Pancreas (tissue), 10 donors: ENCODE measurements at regions not wholly inside any gene's neighbourhood (a gene's known extent, or its start where the extent isn't known, plus 50 kb on each side); places are given as distances from the start of the nearest gene placed in this dataset.

Source experiments
- ATAC-seq, 4 donors: fragments of 200-7000 bp; cut with Tn5 transposase; one replicate each; pipeline versions ENCODE4 v1.8.0 to v1.9.1; 2020; ENCODE audit warnings: mild to moderate bottlenecking in 4 of 4, moderate library complexity in 4 of 4
- DNase-seq, 6 donors: peaks; one replicate each; pipeline ENCODE4 v3.0.0-alpha.2; 2020
- FAIRE-seq: peaks from 2 replicates; lab custom pipeline; 2012; peaks lifted over from hg19 to GRCh38; lab: Jason Lieb, UNC
- H3K27ac ChIP-seq, 4 donors: fragments of 200-600 bp; sonication (generic); 1 replicate in 3 of 4; 2 replicates in 1 of 4; pipeline versions ENCODE4 v1.5.0 to v1.8.0; 2020
- H3K27me3 ChIP-seq, 4 donors: fragments of 200-600 bp; one replicate each; pipeline ENCODE4 v1.8.0; 2021
- H3K36me3 ChIP-seq, 3 donors: fragments of 200-600 bp; sonication (generic) in 1 of 3; one replicate each; pipeline versions ENCODE4 v1.5.0 to v1.8.0; 2020 to 2021
- H3K4me1 ChIP-seq, 3 donors: fragments of 200-600 bp; one replicate each; pipeline ENCODE4 v1.8.0; 2021
- H3K4me3 ChIP-seq, 4 donors: fragments of 200-600 bp; sonication (generic) in 2 of 4; one replicate each; pipeline versions ENCODE4 v1.5.0 to v1.8.0; 2020 to 2021
- H3K9me3 ChIP-seq, 4 donors: fragments of 200-600 bp; one replicate each; pipeline ENCODE4 v1.8.0; 2021
- CTCF ChIP-seq, 4 donors: fragments of 200-600 bp; sonication (generic) in 3 of 4; IDR thresholded peaks; one replicate each; pipeline versions ENCODE4 v1.5.0 to v1.8.0; 2021; ENCODE audit warnings: antibody characterized with exemption in 4 of 4
- WGBS, 2 donors: extraction: QIAGEN DNeasy Blood & Tissue Kit; methylation state at CpG; one replicate each; pipeline ENCODE4 v1.1.7; 2013; 5-methylcytosine and 5-hydroxymethylcytosine counted together
- intact Hi-C, 3 donors: fragments of 100-400 bp; cut with DNase I; formaldehyde crosslinking; loops; one replicate each; pipeline versions ENCODE4 v1.11.1 to v1.14.2; 2022
- donor health status: healthy with polysubstance abuse.
- donor health status: DM: no; HTN: no; CAD: no; lungs with moderate emphysema.
- donor health status: DM: no; HTN: no; CAD: no.
- donor health status: control.
- donor health status: control.
- donor health status: Bipolar disorder and iron deficiency.
- donor health status: DM: yes; HTN: yes; CAD: no.
- donor health status: DM: no; HTN: no; CAD: no.
- donor health status: DM: no; HTN: no; CAD: no.
- donor health status: DM: yes; HTN: yes; CAD: no.

DNA sequence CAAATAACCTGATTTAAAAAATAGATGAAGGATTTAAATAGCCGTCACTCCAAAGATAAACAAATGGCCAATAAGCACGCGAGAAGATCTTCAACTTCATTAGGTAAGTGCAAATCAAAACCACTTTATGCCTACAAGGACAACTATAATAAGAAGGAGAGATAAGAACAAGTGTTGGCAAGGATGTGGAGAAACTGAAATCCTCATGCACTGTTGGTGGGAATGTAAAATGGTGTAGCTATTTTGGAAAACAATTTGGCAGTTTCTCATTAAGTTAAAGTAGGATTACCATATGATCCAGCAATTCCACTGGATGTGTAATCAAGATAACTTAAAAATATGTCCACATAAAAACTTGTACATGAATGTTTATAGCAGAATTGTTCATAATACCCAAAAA is 64.1 kb downstream of the CXCL12 start:
- Histone ChIP-seq H3K27ac (no peak overlapping the region), H3K4me1 (peaks cover under 1 to 17% (median 6%) of the 10 kb centered on the region in 3 donors), H3K27me3 (no peaks in the 10 kb centered on the region), H3K36me3 (no peaks in the 10 kb centered on the region), H3K4me3 (no peak overlapping the region), H3K9me3 (no peaks in the 10 kb centered on the region)
- no peak for FAIRE-seq
- intact Hi-C loops: no loop called here
- no peak for ATAC-seq
- TF ChIP-seq CTCF (IDR thresholded peaks at IDR 0.05): no peak
- DNase-seq: no peak
- WGBS, 2 donors: 39 to 41% methylated on average over 3 of the region's 3 CpGs

- ATAC-seq (no peak), DNase-seq (no peak), FAIRE-seq (no peak)
- Histone ChIP-seq H3K36me3 (no peaks in the 10 kb centered on the region), H3K4me3 (no peak overlapping the region), H3K27me3 (no peaks in the 10 kb centered on the region), H3K4me1 (peaks cover 0 to 8% (median 6%) of the 10 kb centered on the region in 3 donors), H3K9me3 (no peaks in the 10 kb centered on the region), H3K27ac (no peak overlapping the region)
- no peak for TF ChIP-seq CTCF (IDR thresholded peaks at IDR 0.05)
- 77 to 80% methylated on average over 3 of the region's 3 CpGs for WGBS, 2 donors
- intact Hi-C loops: loop anchor here in 1 of 3 donors (10.0 kb wide), 1 partner anchor 633 kb away; no protein-coding TSS in a partner anchor
These were observed 67.0 kb downstream of the CXCL12 start for GRCh38 chr10:44317856-44318255.

- Histone ChIP-seq H3K27me3 (no peaks in the 10 kb centered on the region), H3K36me3 (no peaks in the 10 kb centered on the region), H3K27ac (no peak overlapping the region), H3K4me1 (peaks cover 0 to 8% (median 6%) of the 10 kb centered on the region in 3 donors), H3K9me3 (no peaks in the 10 kb centered on the region), H3K4me3 (no peak overlapping the region)
- DNase-seq (no peak), ATAC-seq (peak in 1 of 4 donors; percentile 6), FAIRE-seq (no peak)
- intact Hi-C loops: loop anchor here in 1 of 3 donors (10.0 kb wide), 1 partner anchor 632 kb away; no protein-coding TSS in a partner anchor
- no peak for TF ChIP-seq CTCF (IDR thresholded peaks at IDR 0.05)
- WGBS, 2 donors: 93 to 96% methylated on average over 8 of the region's 8 CpGs
These were observed 68.0 kb downstream of the CXCL12 start for GRCh38 chr10:44316922-44317215.

DNA sequence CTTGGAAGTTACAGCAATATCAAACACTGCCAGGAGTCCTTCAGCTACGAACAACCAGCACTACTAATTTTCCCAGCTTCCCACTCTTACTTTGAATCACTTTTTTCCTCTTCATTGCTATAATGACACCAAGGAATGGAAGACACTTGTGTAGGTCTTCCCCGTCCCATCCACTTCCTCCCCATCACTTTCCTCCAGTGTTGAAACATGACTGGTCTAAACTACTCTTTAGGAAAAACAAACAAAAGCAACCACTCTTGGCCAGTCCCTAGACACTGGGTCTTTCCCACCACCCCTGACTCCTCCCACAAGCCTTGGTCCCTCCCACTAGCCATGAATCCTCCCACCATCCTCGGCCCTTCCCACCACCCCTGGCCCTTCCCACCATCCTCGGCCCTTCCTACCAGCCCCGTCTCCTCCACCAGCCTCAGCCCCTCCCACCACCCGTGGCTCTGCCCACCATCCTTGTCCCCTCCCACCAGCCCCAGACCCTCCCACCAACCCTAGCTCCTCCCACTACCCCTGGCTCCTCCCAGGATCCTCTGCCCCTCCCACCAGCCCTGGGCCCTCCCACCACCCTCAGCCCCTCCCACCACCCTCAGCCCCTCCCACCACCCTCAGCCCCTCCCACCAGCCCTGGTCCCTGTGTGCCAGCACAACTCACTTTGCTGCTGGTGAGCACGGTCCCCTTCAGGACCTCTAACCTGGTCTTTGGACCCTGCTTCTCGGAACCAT is 68.5 kb downstream of the CXCL12 start:
- Histone ChIP-seq H3K27me3 (no peaks in the 10 kb centered on the region), H3K4me1 (peaks cover 0 to 8% (median 6%) of the 10 kb centered on the region in 3 donors), H3K9me3 (no peaks in the 10 kb centered on the region), H3K27ac (no peak overlapping the region), H3K4me3 (no peak overlapping the region), H3K36me3 (no peaks in the 10 kb centered on the region)
- intact Hi-C loops: loop anchor here in 1 of 3 donors (10.0 kb wide), 1 partner anchor 632 kb away; no protein-coding TSS in a partner anchor
- ATAC-seq (peak; percentile 40 to 90 (median 82)), FAIRE-seq (no peak), DNase-seq (peak in 5 of 6 donors; percentile 49 to 84 (median 55))
- 64 to 76% methylated on average over 8 of the region's 8 CpGs for WGBS, 2 donors
- TF ChIP-seq CTCF (IDR thresholded peaks at IDR 0.05): no peak
